Trophoblast cell (in vitro differentiated cells and primary cell): ENCODE measurements at regions not wholly inside any gene's neighbourhood (a gene's known extent, or its start where the extent isn't known, plus 50 kb on each side); places are given as distances from the start of the nearest gene placed in this dataset.

ENCODE experiments used
- DNase-seq, 2 donors: peaks; one replicate each; pipeline ENCODE4 v3.0.0-alpha.2; 2016
- H2AFZ ChIP-seq: 2 replicates; pipeline ENCODE4 v1.6.1; 2013; ENCODE audit warnings: low read length, moderate library complexity, mild to moderate bottlenecking; ENCODE audit not compliant: insufficient read depth, poor library complexity
- H2AK5ac ChIP-seq: 2 replicates; pipeline ENCODE4 v1.6.1; 2013; ENCODE audit warnings: mild to moderate bottlenecking, low read length
- H2BK120ac ChIP-seq: 2 replicates; pipeline ENCODE4 v1.6.1; 2013; ENCODE audit warnings: low read length, mild to moderate bottlenecking, moderate library complexity; ENCODE audit not compliant: insufficient read depth, poor library complexity
- H2BK12ac ChIP-seq: 2 replicates; pipeline ENCODE4 v1.6.1; 2013; ENCODE audit warnings: mild to moderate bottlenecking, low read length, moderate library complexity
- H2BK5ac ChIP-seq: 2 replicates; pipeline ENCODE4 v1.6.1; 2013; ENCODE audit warnings: low read length, low read depth, moderate library complexity, mild to moderate bottlenecking; ENCODE audit not compliant: poor library complexity
- H3K14ac ChIP-seq: 2 replicates; pipeline ENCODE4 v1.6.1; 2013; ENCODE audit warnings: mild to moderate bottlenecking, low read length
- H3K18ac ChIP-seq: 2 replicates; pipeline ENCODE4 v1.6.1; 2013; ENCODE audit warnings: mild to moderate bottlenecking, low read length
- H3K23ac ChIP-seq: 2 replicates; pipeline ENCODE4 v1.6.1; 2013; ENCODE audit warnings: low read length
- H3K27ac ChIP-seq: 2 replicates; pipeline ENCODE4 v1.5.1; 2013; ENCODE audit warnings: low read depth, mild to moderate bottlenecking, inconsistent platforms, low read length, moderate library complexity
- H3K27me3 ChIP-seq: 2 replicates; pipeline ENCODE4 v1.6.1; 2013; ENCODE audit warnings: inconsistent platforms, mild to moderate bottlenecking, low read length, moderate library complexity; ENCODE audit not compliant: insufficient read depth
- H3K36me3 ChIP-seq, 2 experiments: 1 replicate in 1 of 2; 2 replicates in 1 of 2; pipeline ENCODE4 v1.6.1; 2013; ENCODE audit warnings: low read length in 2 of 2, mild to moderate bottlenecking in 2 of 2, moderate library complexity in 1 of 2; ENCODE audit not compliant: insufficient read depth in 2 of 2, control insufficient read depth in 1 of 2
- H3K4ac ChIP-seq: 2 replicates; pipeline ENCODE4 v1.6.1; 2013; ENCODE audit warnings: low read depth, mild to moderate bottlenecking, low read length, moderate library complexity
- H3K4me1 ChIP-seq, 2 experiments: 1 replicate in 1 of 2; 2 replicates in 1 of 2; pipeline ENCODE4 v1.6.1; 2013; ENCODE audit warnings: low read length in 2 of 2, mild to moderate bottlenecking in 2 of 2, moderate library complexity in 1 of 2; ENCODE audit not compliant: insufficient read depth in 2 of 2, control insufficient read depth in 1 of 2
- H3K4me2 ChIP-seq: 2 replicates; pipeline ENCODE4 v1.6.1; 2013; ENCODE audit warnings: inconsistent platforms, mild to moderate bottlenecking, low read length, moderate library complexity
- H3K4me3 ChIP-seq: 2 replicates; pipeline ENCODE4 v1.5.1; 2013; ENCODE audit warnings: mild to moderate bottlenecking, low read depth, low read length, inconsistent platforms
- H3K79me1 ChIP-seq: one replicate; pipeline ENCODE4 v1.6.1; 2013; ENCODE audit warnings: low read length
- H3K79me2 ChIP-seq: 2 replicates; pipeline ENCODE4 v1.6.1; 2013; ENCODE audit warnings: low read length, mild to moderate bottlenecking; ENCODE audit not compliant: control insufficient read depth, insufficient read depth, poor library complexity
- H3K9ac ChIP-seq: 2 replicates; pipeline ENCODE4 v1.6.1; 2013; ENCODE audit warnings: mild to moderate bottlenecking, low read length
- H3K9me3 ChIP-seq: 2 replicates; pipeline ENCODE4 v1.6.1; 2013; ENCODE audit warnings: low read depth, mild to moderate bottlenecking, control low read depth, inconsistent platforms, low read length; ENCODE audit not compliant: insufficient read depth
- H4K12ac ChIP-seq: 2 replicates; pipeline ENCODE4 v1.6.1; 2013; ENCODE audit warnings: low read depth, mild to moderate bottlenecking, low read length, moderate library complexity
- H4K8ac ChIP-seq: 2 replicates; pipeline ENCODE4 v1.6.1; 2013; ENCODE audit warnings: low read depth, mild to moderate bottlenecking, low read length, moderate library complexity
- H4K91ac ChIP-seq: one replicate; pipeline ENCODE4 v1.6.1; 2013; ENCODE audit warnings: low read depth, mild to moderate bottlenecking, low read length, moderate library complexity
- WGBS: extraction: QIAGEN DNeasy Blood & Tissue Kit; methylation state at CpG from one replicate; pipeline ENCODE4 v1.1.7; 2013; ENCODE audit warnings: missing lambda C conversion rate; ENCODE audit not compliant: insufficient read length, insufficient coverage; ENCODE audit errors: extremely low coverage; 5-methylcytosine and 5-hydroxymethylcytosine counted together

GRCh38 chr2:67579216-67579615 is 182.1 kb downstream of the ETAA1 start:
- Histone ChIP-seq H4K12ac (no peak overlapping the region), H3K27ac (no peak overlapping the region), H3K4me1 (no peaks in the 10 kb centered on the region), H3K4ac (no peak overlapping the region), H2BK5ac (no peak overlapping the region), H3K23ac (no peak overlapping the region), H3K9ac (no peak overlapping the region), H2BK12ac (no peak overlapping the region), H3K18ac (no peak overlapping the region), H3K36me3 (no peaks in the 10 kb centered on the region), H2AK5ac (no peak overlapping the region), H3K4me2 (no peak overlapping the region), H3K14ac (no peak overlapping the region), H4K91ac (no peak overlapping the region), H2BK120ac (no peak overlapping the region), H4K8ac (no peak overlapping the region), H3K9me3 (no peaks in the 10 kb centered on the region), H2AFZ (no peak overlapping the region), H3K27me3 (no peaks in the 10 kb centered on the region), H3K4me3 (no peak overlapping the region), H3K79me1 (no peaks in the 10 kb centered on the region), H3K79me2 (no peaks in the 10 kb centered on the region)
- no CpG with 5 or more reads among the region's 2 CpGs for WGBS
- no peak for DNase-seq

DNA sequence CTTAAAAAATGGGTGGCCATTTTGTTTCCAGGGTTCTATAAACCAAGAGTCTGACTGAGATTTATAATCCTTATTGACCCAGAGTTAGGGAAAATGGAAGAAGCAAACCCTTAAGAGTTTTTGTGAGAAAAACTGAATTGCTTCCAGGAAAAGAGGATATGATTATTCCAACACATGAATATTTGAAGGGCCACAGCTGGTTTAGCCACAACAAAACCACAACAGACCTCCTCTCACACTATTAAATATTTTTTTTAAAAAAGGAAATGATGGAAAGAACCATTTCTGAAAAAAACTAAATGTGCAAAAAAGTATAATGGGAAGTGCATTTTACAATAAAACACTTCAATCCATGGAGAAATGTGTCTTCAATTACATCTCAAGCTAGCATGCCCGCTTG is 182.7 kb downstream of the ETAA1 start:
- Histone ChIP-seq H3K4ac (no peak overlapping the region), H3K4me1 (no peaks in the 10 kb centered on the region), H3K79me1 (no peaks in the 10 kb centered on the region), H3K9ac (no peak overlapping the region), H2AFZ (no peak overlapping the region), H3K18ac (no peak overlapping the region), H3K27me3 (no peaks in the 10 kb centered on the region), H3K14ac (no peak overlapping the region), H2BK5ac (no peak overlapping the region), H4K8ac (no peak overlapping the region), H2AK5ac (no peak overlapping the region), H3K4me3 (no peak overlapping the region), H2BK12ac (no peak overlapping the region), H3K23ac (no peak overlapping the region), H3K4me2 (no peak overlapping the region), H2BK120ac (no peak overlapping the region), H3K36me3 (no peaks in the 10 kb centered on the region), H4K12ac (no peak overlapping the region), H4K91ac (no peak overlapping the region), H3K27ac (no peak overlapping the region), H3K79me2 (no peaks in the 10 kb centered on the region), H3K9me3 (no peaks in the 10 kb centered on the region)
- DNase-seq, result no peak
- WGBS, result no CpG with 5 or more reads among the region's 1 CpG

GRCh38 chr2:67581751-67582150 is 184.6 kb downstream of the ETAA1 start:
- Histone ChIP-seq H3K4me1 (no peaks in the 10 kb centered on the region), H2BK120ac (no peak overlapping the region), H4K12ac (no peak overlapping the region), H3K79me1 (no peaks in the 10 kb centered on the region), H3K9me3 (no peaks in the 10 kb centered on the region), H3K27ac (no peak overlapping the region), H3K14ac (no peak overlapping the region), H3K18ac (no peak overlapping the region), H3K4ac (no peak overlapping the region), H4K91ac (no peak overlapping the region), H2BK12ac (no peak overlapping the region), H3K23ac (no peak overlapping the region), H3K27me3 (no peaks in the 10 kb centered on the region), H3K4me2 (no peak overlapping the region), H2AFZ (no peak overlapping the region), H3K4me3 (no peak overlapping the region), H3K9ac (no peak overlapping the region), H2BK5ac (no peak overlapping the region), H3K79me2 (no peaks in the 10 kb centered on the region), H4K8ac (no peak overlapping the region), H2AK5ac (no peak overlapping the region), H3K36me3 (no peaks in the 10 kb centered on the region)
- no CpG with 5 or more reads among the region's 7 CpGs for WGBS
- DNase-seq, result no peak

- no peak overlapping the region for H3K4ac ChIP-seq
- no peak overlapping the region for H3K4me3 ChIP-seq
- no peaks in the 10 kb centered on the region for H3K79me1 ChIP-seq
- H3K27me3 ChIP-seq, result no peaks in the 10 kb centered on the region
- no CpG with 5 or more reads among the region's 2 CpGs for WGBS
- H2AK5ac ChIP-seq, result no peak overlapping the region
- H3K18ac ChIP-seq, result no peak overlapping the region
- no peaks in the 10 kb centered on the region for H3K79me2 ChIP-seq
- no peaks in the 10 kb centered on the region for H3K9me3 ChIP-seq
- H3K36me3 ChIP-seq, result no peaks in the 10 kb centered on the region
- no peak overlapping the region for H4K91ac ChIP-seq
- no peak overlapping the region for H2BK12ac ChIP-seq
- no peak overlapping the region for H3K27ac ChIP-seq
- H2BK120ac ChIP-seq, result no peak overlapping the region
- H2BK5ac ChIP-seq, result no peak overlapping the region
- H3K14ac ChIP-seq, result no peak overlapping the region
- H3K4me1 ChIP-seq, result no peaks in the 10 kb centered on the region
- no peak overlapping the region for H3K9ac ChIP-seq
- H4K8ac ChIP-seq, result no peak overlapping the region
- no peak for DNase-seq
- H3K23ac ChIP-seq, result no peak overlapping the region
- no peak overlapping the region for H2AFZ ChIP-seq
- no peak overlapping the region for H4K12ac ChIP-seq
- no peak overlapping the region for H3K4me2 ChIP-seq
Observed at GRCh38 chr2:67583185-67583584, 186.1 kb downstream of the ETAA1 start.

DNA sequence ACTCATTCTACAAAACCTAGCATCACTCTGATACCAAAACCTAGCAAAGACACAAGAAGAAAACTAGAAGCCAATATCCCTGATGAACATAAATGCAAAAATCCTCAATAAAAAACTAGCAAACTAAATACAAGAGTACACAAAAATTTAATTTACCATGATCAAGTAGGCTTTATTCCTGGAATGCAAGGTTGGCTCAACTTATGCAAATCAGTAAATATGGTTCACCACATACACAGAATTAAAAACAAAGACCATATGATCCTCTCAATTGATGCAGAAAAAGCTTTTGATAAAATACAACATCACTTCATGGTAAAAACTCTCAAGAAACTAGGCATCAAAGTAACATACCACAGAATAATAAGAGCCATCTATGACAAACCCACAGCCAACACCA is 188.3 kb downstream of the ETAA1 start:
- Histone ChIP-seq H2BK120ac (no peak overlapping the region), H4K12ac (no peak overlapping the region), H3K4ac (no peak overlapping the region), H3K79me1 (no peaks in the 10 kb centered on the region), H4K91ac (no peak overlapping the region), H3K79me2 (no peaks in the 10 kb centered on the region), H3K4me2 (no peak overlapping the region), H2AFZ (no peak overlapping the region), H4K8ac (no peak overlapping the region), H2BK12ac (no peak overlapping the region), H3K27me3 (no peaks in the 10 kb centered on the region), H3K23ac (no peak overlapping the region), H3K9ac (no peak overlapping the region), H3K18ac (no peak overlapping the region), H3K4me3 (no peak overlapping the region), H2AK5ac (no peak overlapping the region), H3K4me1 (no peaks in the 10 kb centered on the region), H3K27ac (no peak overlapping the region), H3K9me3 (peaks cover 3% of the 10 kb centered on the region), H3K14ac (no peak overlapping the region), H3K36me3 (no peaks in the 10 kb centered on the region), H2BK5ac (no peak overlapping the region)
- no peak for DNase-seq
